K562 (cell line): ENCODE measurements at regions not wholly inside any gene's neighbourhood (a gene's known extent, or its start where the extent isn't known, plus 50 kb on each side); places are given as distances from the start of the nearest gene placed in this dataset.

Source experiments
- ATAC-seq: fragments of 200-7000 bp; cut with Tn5 transposase; 3 replicates; pipeline ENCODE4 v1.9.1; 2020; ENCODE audit warnings: moderate library complexity
- BruUV-seq: library from RNA; stranded (reverse); fragments of 400-500 nt; replicated peaks from 2 replicates; lab custom pipeline; 2021; lab: Mats Ljungman, UMichigan
- CTCF ChIA-PET: fragments of 300-600 bp; formaldehyde crosslinking; extraction: SDS; loops from one replicate; lab custom pipeline; 2021; ENCODE audit warnings: low intra/inter-chr PET ratio; lab: Yijun Ruan, JAX
- POLR2A ChIA-PET: fragments of 300-600, 350-650 bp; sonication (Branson Sonifier 250); formaldehyde crosslinking; extraction: SDS; loops from one replicate; lab custom pipeline; 2021; ENCODE audit warnings: antibody characterized with exemption, inconsistent platforms; lab: Yijun Ruan, JAX
- DNase-seq, 4 experiments: peaks; one replicate each; pipeline versions ENCODE4 v3.0.0 to v3.0.0-alpha.2; 2011 to 2018; ENCODE audit warnings: low spot score in 3 of 4, mixed read lengths in 3 of 4; ENCODE audit errors: extremely low read depth in 1 of 4
- FAIRE-seq: peaks from 2 replicates; lab custom pipeline; 2011; peaks lifted over from hg19 to GRCh38; lab: Jason Lieb, UNC
- H2AFZ ChIP-seq: 2 replicates; pipeline ENCODE4 v1.6.0; 2011; ENCODE audit warnings: low read depth, low read length, control low read depth, inconsistent platforms
- H3K27ac ChIP-seq: fragments of 200-600 bp; 3 replicates; pipeline ENCODE4 v1.8.0; 2011; ENCODE audit warnings: low read depth, mild to moderate bottlenecking, control low read depth, inconsistent platforms, low read length, moderate library complexity, mixed read lengths; ENCODE audit errors: extremely low read depth
- H3K27me3 ChIP-seq, 2 experiments: fragments of 300-600 bp in 1 of 2; 2 replicates in 1 of 2; 3 replicates in 1 of 2; pipeline versions ENCODE4 v1.6.0 to v1.8.0; 2011; ENCODE audit warnings: inconsistent platforms in 2 of 2, low read length in 2 of 2, mild to moderate bottlenecking in 1 of 2, mixed read lengths in 1 of 2, moderate library complexity in 1 of 2; ENCODE audit not compliant: control insufficient read depth in 2 of 2, insufficient read depth in 2 of 2
- H3K36me3 ChIP-seq: fragments of 300-600 bp; 3 replicates; pipeline ENCODE4 v1.8.0; 2011; ENCODE audit warnings: mild to moderate bottlenecking, low read length, inconsistent platforms; ENCODE audit not compliant: control insufficient read depth, insufficient read depth
- H3K4me1 ChIP-seq, 2 experiments: fragments of 200-600 bp in 1 of 2; replicated peaks in 1 of 2; 2 replicates in 1 of 2; 3 replicates in 1 of 2; pipeline versions ENCODE4 v1.5.1 to v1.8.0; 2011; ENCODE audit warnings: inconsistent platforms in 2 of 2, low read length in 2 of 2, mild to moderate bottlenecking in 1 of 2, mixed read lengths in 1 of 2, moderate library complexity in 1 of 2; ENCODE audit not compliant: control insufficient read depth in 2 of 2, insufficient read depth in 2 of 2
- H3K4me2 ChIP-seq: 2 replicates; pipeline ENCODE4 v1.6.1; 2011; ENCODE audit warnings: low read length, control low read depth, inconsistent platforms, mixed read lengths; ENCODE audit not compliant: insufficient read depth
- H3K4me3 ChIP-seq: fragments of 200-600 bp; sonication (generic), shearing (Covaris generic); 2 replicates; pipeline ENCODE4 v1.5.1; 2016; ENCODE audit warnings: control low read depth, inconsistent platforms
- H3K79me2 ChIP-seq: fragments of 200-600 bp; 3 replicates; pipeline ENCODE4 v1.8.0; 2011; ENCODE audit warnings: low read length, inconsistent platforms; ENCODE audit not compliant: control insufficient read depth, insufficient read depth
- H3K9ac ChIP-seq, 2 experiments: 2 replicates each; pipeline versions ENCODE4 v1.6.0 to v1.6.1; 2011; ENCODE audit warnings: low read depth in 2 of 2, low read length in 2 of 2, control low read depth in 1 of 2, inconsistent platforms in 1 of 2, mild to moderate bottlenecking in 1 of 2, mixed read lengths in 1 of 2; ENCODE audit not compliant: insufficient read depth in 1 of 2
- H3K9me1 ChIP-seq: one replicate; pipeline ENCODE4 v1.6.0; 2011; ENCODE audit warnings: inconsistent platforms, mild to moderate bottlenecking, low read length, moderate library complexity; ENCODE audit not compliant: control insufficient read depth, insufficient read depth
- H3K9me3 ChIP-seq: replicated peaks from 2 replicates; pipeline ENCODE4 v1.5.1; 2011; ENCODE audit warnings: low read depth, low read length, inconsistent platforms; ENCODE audit not compliant: control insufficient read depth, insufficient read depth
- H4K20me1 ChIP-seq: replicated peaks from 2 replicates; pipeline ENCODE4 v1.6.1; 2011; ENCODE audit warnings: low read length, inconsistent platforms, mixed read lengths; ENCODE audit not compliant: control insufficient read depth, insufficient read depth
- ETV1 ChIP-seq: fragments of 450-650 bp; conservative IDR thresholded peaks from 2 replicates; pipeline ENCODE4 v1.6.1; 2016; ENCODE audit warnings: missing genetic modification characterization, control low read depth, low read depth, missing compliant biosample characterization
- NBN ChIP-seq: fragments of 450-650 bp; IDR thresholded peaks from 2 replicates; pipeline ENCODE4 v1.6.1; 2016; ENCODE audit warnings: low read depth, mild to moderate bottlenecking
- NCOA6 ChIP-seq: fragments of 450-650 bp; IDR thresholded peaks from 2 replicates; pipeline ENCODE4 v1.6.1; 2017; ENCODE audit warnings: mild to moderate bottlenecking
- NR1H2 ChIP-seq: sonication (generic); formaldehyde crosslinking; IDR thresholded peaks from 2 replicates; pipeline ENCODE4 v1.4.0; 2020; ENCODE audit warnings: mild to moderate bottlenecking, missing genetic modification reagents
- POLR2A ChIP-seq: fragments of 450-650 bp; conservative IDR thresholded peaks from 2 replicates; pipeline ENCODE4 v1.6.1; 2016
- PRPF4 ChIP-seq: fragments of 200-400 bp; formaldehyde crosslinking; IDR thresholded peaks from one replicate; pipeline ENCODE4 v1.6.1; 2017; ENCODE audit warnings: low read length, low read depth, mild to moderate bottlenecking; ENCODE audit not compliant: insufficient read depth, poor library complexity, severe bottlenecking
- SAFB ChIP-seq: fragments of 200-400 bp; formaldehyde crosslinking; IDR thresholded peaks from 2 replicates; pipeline ENCODE4 v1.6.1; 2017; ENCODE audit warnings: low read depth, low read length, borderline replicate concordance
- SP2 ChIP-seq: IDR thresholded peaks from 2 replicates; pipeline ENCODE4 v1.6.1; 2011; ENCODE audit warnings: mild to moderate bottlenecking, low read depth, low read length, moderate library complexity; ENCODE audit not compliant: poor library complexity, severe bottlenecking; ENCODE audit errors: extremely low read depth
- SUPT5H ChIP-seq: fragments of 450-650 bp; IDR thresholded peaks from 2 replicates; pipeline ENCODE4 v1.6.1; 2016
- ZNF311 ChIP-seq: fragments of 250-450 bp; sonication (Bioruptor Pico); IDR thresholded peaks from 2 replicates; pipeline ENCODE4 v1.4.0; 2020; ENCODE audit warnings: mild to moderate bottlenecking, moderate library complexity
- WGBS: fragments of 100-300 bp; shearing (Covaris generic); methylation state at CpG from one replicate; pipeline ENCODE4 v1.1.6; 2016; ENCODE audit warnings: low coverage, mixed read lengths; ENCODE audit not compliant: insufficient coverage; ENCODE audit errors: missing lambda C conversion rate; 5-methylcytosine and 5-hydroxymethylcytosine counted together
- in situ Hi-C: fragments of 300-500 bp; cut with MboI; formaldehyde crosslinking; loops from 4 replicates; pipeline ENCODE4 v1.15.0; 2018; ENCODE audit warnings: inconsistent platforms, mixed read lengths
- intact Hi-C: fragments of 100-400 bp; cut with micrococcal nuclease; formaldehyde crosslinking; loops from 2 replicates; pipeline ENCODE4 v1.14.2; 2022
- TF ChIP-seq, protein P1 (sequence below): sonication (generic); formaldehyde crosslinking; IDR thresholded peaks from 2 replicates; pipeline ENCODE4 v1.8.0; 2022; ENCODE audit warnings: mild to moderate bottlenecking, missing genetic modification reagents

DNA sequence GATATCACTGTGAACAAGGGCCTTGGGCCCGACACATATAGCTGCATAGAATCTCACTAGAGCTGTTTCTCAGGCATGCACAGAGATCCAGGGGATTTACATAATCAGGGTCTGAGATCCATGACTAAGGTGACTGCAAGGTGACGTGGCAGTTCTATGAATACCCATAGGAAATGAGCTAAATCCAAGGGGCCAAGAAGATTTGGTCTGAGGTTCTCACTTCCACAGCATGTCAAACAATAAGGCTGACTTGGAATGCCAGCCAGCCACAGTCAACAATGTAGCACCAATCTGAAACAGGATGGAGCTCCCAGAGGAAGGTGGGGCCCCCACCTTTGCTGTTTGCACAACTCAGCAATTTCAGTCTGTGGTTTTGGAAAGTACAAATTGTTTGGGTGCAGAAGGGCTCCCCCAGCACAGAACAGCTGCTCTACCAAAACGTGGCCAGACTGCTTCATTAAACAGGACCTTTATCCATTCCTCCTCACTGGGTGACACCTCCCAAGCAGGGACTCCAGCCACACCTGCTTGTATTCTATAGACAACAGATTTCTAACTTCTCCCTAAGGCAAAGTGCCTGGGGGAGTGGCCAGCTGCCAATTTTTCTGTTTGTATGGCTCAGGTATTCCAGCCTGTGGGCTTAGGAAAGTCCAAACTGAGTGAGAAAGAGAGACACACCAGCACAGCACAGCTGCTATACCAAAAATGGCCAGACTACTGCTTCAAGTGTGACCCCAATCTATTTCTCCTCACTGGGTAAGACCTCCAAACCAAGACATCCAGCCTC, 333.4 kb downstream of the KDM5D start:
- no peak overlapping the region for H2AFZ ChIP-seq
- H3K27me3 ChIP-seq, result no peaks in the 10 kb centered on the region
- FAIRE-seq (no peak), DNase-seq (no peak), ATAC-seq (no peak)
- in situ Hi-C loops (no loop called here), intact Hi-C loops (no loop called here)
- no CpG with 5 or more reads among the region's 3 CpGs for WGBS
- ChIA-PET POLR2A (no interaction called here), CTCF (no interaction called here)
- H3K4me2 ChIP-seq, result no peak overlapping the region
- no peaks in the 10 kb centered on the region for H3K4me1 ChIP-seq
- no peaks in the 10 kb centered on the region for H3K79me2 ChIP-seq
- no peaks in the 10 kb centered on the region for H3K9me3 ChIP-seq
- H3K9ac ChIP-seq, result no peak overlapping the region
- TF ChIP-seq SP2 (no peak), NR1H2 (no peak), POLR2A (no peak), NCOA6 (no peak), PRPF4 (no peak), NBN (no peak), ZNF311 (CRISPR knock-in tag) (no peak), SUPT5H (no peak), ETV1 (no peak), SAFB (no peak)
- TF ChIP-seq, protein P1, sequence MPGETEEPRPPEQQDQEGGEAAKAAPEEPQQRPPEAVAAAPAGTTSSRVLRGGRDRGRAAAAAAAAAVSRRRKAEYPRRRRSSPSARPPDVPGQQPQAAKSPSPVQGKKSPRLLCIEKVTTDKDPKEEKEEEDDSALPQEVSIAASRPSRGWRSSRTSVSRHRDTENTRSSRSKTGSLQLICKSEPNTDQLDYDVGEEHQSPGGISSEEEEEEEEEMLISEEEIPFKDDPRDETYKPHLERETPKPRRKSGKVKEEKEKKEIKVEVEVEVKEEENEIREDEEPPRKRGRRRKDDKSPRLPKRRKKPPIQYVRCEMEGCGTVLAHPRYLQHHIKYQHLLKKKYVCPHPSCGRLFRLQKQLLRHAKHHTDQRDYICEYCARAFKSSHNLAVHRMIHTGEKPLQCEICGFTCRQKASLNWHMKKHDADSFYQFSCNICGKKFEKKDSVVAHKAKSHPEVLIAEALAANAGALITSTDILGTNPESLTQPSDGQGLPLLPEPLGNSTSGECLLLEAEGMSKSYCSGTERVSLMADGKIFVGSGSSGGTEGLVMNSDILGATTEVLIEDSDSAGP (CRISPR knock-in tag), result no peak
- no peaks in the 10 kb centered on the region for H3K36me3 ChIP-seq
- BruUV-seq, result no TSS peak
- no peak overlapping the region for H3K27ac ChIP-seq
- H3K9me1 ChIP-seq, result no peaks in the 10 kb centered on the region
- H4K20me1 ChIP-seq, result no peaks in the 10 kb centered on the region
- no peak overlapping the region for H3K4me3 ChIP-seq
